ENCODE measurements at regions not wholly inside any gene's neighbourhood (a gene's known extent, or its start where the extent isn't known, plus 50 kb on each side); places are given as distances from the start of the nearest gene placed in this dataset.
"Not testable (repeated sequence)": the region's sequence is repeated elsewhere in the genome, so short reads cannot be mapped to it uniquely, and the experiment has no call there.

DNA sequence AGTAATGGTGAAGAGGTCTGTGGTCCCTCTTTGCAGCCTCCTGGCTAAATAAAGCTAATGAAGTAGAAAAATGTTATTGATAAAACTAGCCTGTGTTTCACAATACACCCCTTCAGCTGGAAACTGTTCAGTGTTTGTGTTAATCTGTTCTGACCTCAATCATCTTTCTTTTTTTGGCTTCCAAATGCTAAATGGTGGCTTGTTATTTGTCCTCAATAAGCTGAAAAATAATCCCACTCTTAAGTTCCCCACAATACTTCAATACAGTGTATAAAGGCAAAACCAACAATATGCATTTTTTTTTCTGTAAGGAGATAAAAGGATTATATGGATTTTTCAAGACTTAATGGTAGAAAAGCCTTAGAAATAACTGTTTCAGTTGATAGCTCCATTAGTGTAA, 560.5 kb downstream of the TUSC1 start:
- CTCF ChIA-PET = no interaction called here
- BruUV-seq (replicated peaks) = no TSS peak
- POLR2A ChIA-PET (ENCODE audit: low non-redundant PET) = no interaction called here
- no peaks in the 10 kb centered on the region for H3K4me1 ChIP-seq (ENCODE audit: insufficient read depth, low read length, poor library complexity, severe bottlenecking)
- no peak overlapping the region for H3K4me3 ChIP-seq (ENCODE audit: low read depth, low read length, poor library complexity, severe bottlenecking)
- DNase-seq (ENCODE audit: low spot score) = no peak
- TF ChIP-seq, protein P1, sequence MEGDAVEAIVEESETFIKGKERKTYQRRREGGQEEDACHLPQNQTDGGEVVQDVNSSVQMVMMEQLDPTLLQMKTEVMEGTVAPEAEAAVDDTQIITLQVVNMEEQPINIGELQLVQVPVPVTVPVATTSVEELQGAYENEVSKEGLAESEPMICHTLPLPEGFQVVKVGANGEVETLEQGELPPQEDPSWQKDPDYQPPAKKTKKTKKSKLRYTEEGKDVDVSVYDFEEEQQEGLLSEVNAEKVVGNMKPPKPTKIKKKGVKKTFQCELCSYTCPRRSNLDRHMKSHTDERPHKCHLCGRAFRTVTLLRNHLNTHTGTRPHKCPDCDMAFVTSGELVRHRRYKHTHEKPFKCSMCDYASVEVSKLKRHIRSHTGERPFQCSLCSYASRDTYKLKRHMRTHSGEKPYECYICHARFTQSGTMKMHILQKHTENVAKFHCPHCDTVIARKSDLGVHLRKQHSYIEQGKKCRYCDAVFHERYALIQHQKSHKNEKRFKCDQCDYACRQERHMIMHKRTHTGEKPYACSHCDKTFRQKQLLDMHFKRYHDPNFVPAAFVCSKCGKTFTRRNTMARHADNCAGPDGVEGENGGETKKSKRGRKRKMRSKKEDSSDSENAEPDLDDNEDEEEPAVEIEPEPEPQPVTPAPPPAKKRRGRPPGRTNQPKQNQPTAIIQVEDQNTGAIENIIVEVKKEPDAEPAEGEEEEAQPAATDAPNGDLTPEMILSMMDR (conservative IDR thresholded peaks at IDR 0.05; ENCODE audit: low read depth, low read length) = no peak
- TF ChIP-seq EZH2 (IDR thresholded peaks at IDR 0.05; ENCODE audit: borderline replicate concordance, low read depth, low read length, poor library complexity, severe bottlenecking) = no peak
- intact Hi-C loops (cut with micrococcal nuclease; ENCODE audit: unreplicated experiment) = no loop called here
- no peaks in the 10 kb centered on the region for H3K9me3 ChIP-seq (ENCODE audit: low read depth, low read length, poor library complexity, severe bottlenecking)
- no peaks in the 10 kb centered on the region for H3K36me3 ChIP-seq (ENCODE audit: insufficient read depth, low read length, poor library complexity, severe bottlenecking)
- H3K27ac ChIP-seq (ENCODE audit: low read depth, low read length, poor library complexity, severe bottlenecking) = no peak overlapping the region
- no peaks in the 10 kb centered on the region for H3K27me3 ChIP-seq (replicated peaks; ENCODE audit: insufficient read depth, low read depth, low read length, poor library complexity)

DNA sequence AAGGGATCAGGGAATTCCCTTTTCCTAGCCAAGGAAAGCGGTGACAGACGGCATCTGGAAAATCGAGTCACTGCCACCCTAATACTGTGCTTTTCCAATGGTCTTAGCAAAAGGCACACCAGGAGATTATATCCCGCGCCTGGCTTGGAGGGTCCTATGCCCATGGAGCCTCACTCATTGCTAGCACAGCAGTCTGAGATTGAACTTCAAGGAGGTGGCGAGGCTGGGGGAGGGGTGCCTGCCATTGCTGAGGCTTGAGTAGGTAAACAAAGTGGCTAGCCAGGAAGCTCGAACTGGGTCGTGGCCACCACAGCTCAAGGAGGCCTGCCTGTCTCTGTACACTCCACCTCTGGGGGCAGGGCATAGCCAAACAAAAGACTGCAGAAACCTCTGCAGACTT, 556.5 kb upstream of the IZUMO3 start:
- POLR2A ChIA-PET (ENCODE audit: low non-redundant PET); DNase-seq (ENCODE audit: low spot score); H3K9me3 ChIP-seq (ENCODE audit: low read depth, low read length, poor library complexity, severe bottlenecking); CTCF ChIA-PET; H3K4me1 ChIP-seq (ENCODE audit: insufficient read depth, low read length, poor library complexity, severe bottlenecking); H3K4me3 ChIP-seq (ENCODE audit: low read depth, low read length, poor library complexity, severe bottlenecking); BruUV-seq (replicated peaks); H3K27me3 ChIP-seq (replicated peaks; ENCODE audit: insufficient read depth, low read depth, low read length, poor library complexity); H3K36me3 ChIP-seq (ENCODE audit: insufficient read depth, low read length, poor library complexity, severe bottlenecking); H3K27ac ChIP-seq (ENCODE audit: low read depth, low read length, poor library complexity, severe bottlenecking); intact Hi-C loops (cut with micrococcal nuclease; ENCODE audit: unreplicated experiment): not testable (repeated sequence)

DNA sequence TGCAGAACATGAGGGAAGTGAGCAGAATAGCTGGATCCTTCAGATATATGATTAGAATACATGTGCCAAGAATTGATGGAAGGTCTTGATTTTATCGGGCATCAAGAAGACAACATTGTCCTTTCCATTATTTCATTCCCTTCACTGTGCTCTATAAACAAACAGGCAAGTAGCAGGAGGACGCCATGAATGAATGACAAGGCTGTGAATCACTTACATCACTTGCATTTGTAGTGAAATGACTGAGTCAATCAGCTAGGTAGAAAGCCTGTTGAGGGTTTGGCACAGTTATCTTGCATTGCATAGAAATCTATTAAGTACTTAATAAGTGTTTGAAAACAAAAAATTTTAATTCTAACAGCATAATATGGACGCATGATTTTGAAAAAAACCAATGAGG, 548.8 kb upstream of the IZUMO3 start:
- Histone ChIP-seq H3K27ac (ENCODE audit: low read depth, low read length, poor library complexity, severe bottlenecking) (no peak overlapping the region), H3K9me3 (ENCODE audit: low read depth, low read length, poor library complexity, severe bottlenecking) (no peaks in the 10 kb centered on the region), H3K36me3 (ENCODE audit: insufficient read depth, low read length, poor library complexity, severe bottlenecking) (no peaks in the 10 kb centered on the region), H3K27me3 (replicated peaks; ENCODE audit: insufficient read depth, low read depth, low read length, poor library complexity) (no peaks in the 10 kb centered on the region), H3K4me3 (ENCODE audit: low read depth, low read length, poor library complexity, severe bottlenecking) (no peak overlapping the region), H3K4me1 (ENCODE audit: insufficient read depth, low read length, poor library complexity, severe bottlenecking) (no peaks in the 10 kb centered on the region)
- ChIA-PET CTCF (no interaction called here), POLR2A (ENCODE audit: low non-redundant PET) (no interaction called here)
- no TSS peak for BruUV-seq (replicated peaks)
- TF ChIP-seq, protein P1 (conservative IDR thresholded peaks at IDR 0.05; ENCODE audit: low read depth, low read length) = no peak
- no peak for TF ChIP-seq EZH2 (IDR thresholded peaks at IDR 0.05; ENCODE audit: borderline replicate concordance, low read depth, low read length, poor library complexity, severe bottlenecking)
- intact Hi-C loops (cut with micrococcal nuclease; ENCODE audit: unreplicated experiment) = no loop called here
- DNase-seq (ENCODE audit: low spot score) = no peak

DNA sequence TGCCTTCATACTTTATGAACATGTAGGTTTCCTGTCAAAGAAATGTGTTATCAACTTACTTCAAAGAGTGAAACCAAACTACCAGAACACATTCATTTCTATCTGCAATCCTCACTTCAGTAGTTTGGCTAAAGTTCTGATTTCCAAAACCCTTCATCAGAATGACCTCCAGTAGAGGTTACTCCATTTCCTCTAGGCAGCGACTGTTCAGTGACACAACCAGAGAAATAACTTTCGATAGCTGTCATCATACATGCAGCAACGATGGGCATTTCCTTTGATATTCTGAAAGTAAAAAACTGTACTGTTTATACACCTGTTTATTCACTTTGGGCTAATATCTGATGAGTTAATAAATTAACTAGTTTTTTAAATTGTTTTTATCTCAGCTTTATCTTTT, 532.5 kb upstream of the IZUMO3 start:
- no TSS peak for BruUV-seq (replicated peaks)
- Histone ChIP-seq H3K4me1 (ENCODE audit: insufficient read depth, low read length, poor library complexity, severe bottlenecking) (no peaks in the 10 kb centered on the region), H3K27me3 (replicated peaks; ENCODE audit: insufficient read depth, low read depth, low read length, poor library complexity) (no peaks in the 10 kb centered on the region), H3K36me3 (ENCODE audit: insufficient read depth, low read length, poor library complexity, severe bottlenecking) (no peaks in the 10 kb centered on the region), H3K27ac (ENCODE audit: low read depth, low read length, poor library complexity, severe bottlenecking) (no peak overlapping the region), H3K9me3 (ENCODE audit: low read depth, low read length, poor library complexity, severe bottlenecking) (no peaks in the 10 kb centered on the region), H3K4me3 (ENCODE audit: low read depth, low read length, poor library complexity, severe bottlenecking) (no peak overlapping the region)
- DNase-seq (ENCODE audit: low spot score) = no peak
- ChIA-PET POLR2A (ENCODE audit: low non-redundant PET) (no interaction called here), CTCF (no interaction called here)
- TF ChIP-seq, protein P1 (conservative IDR thresholded peaks at IDR 0.05; ENCODE audit: low read depth, low read length) = no peak
- no peak for TF ChIP-seq EZH2 (IDR thresholded peaks at IDR 0.05; ENCODE audit: borderline replicate concordance, low read depth, low read length, poor library complexity, severe bottlenecking)
- intact Hi-C loops (cut with micrococcal nuclease; ENCODE audit: unreplicated experiment) = no loop called here

Data from A673 (cell line).